Fibroblast of peridontal ligament (primary cell): ENCODE measurements at regions not wholly inside any gene's neighbourhood (a gene's known extent, or its start where the extent isn't known, plus 50 kb on each side); places are given as distances from the start of the nearest gene placed in this dataset.
"Not testable (repeated sequence)": the region's sequence is repeated elsewhere in the genome, so short reads cannot be mapped to it uniquely, and the experiment has no call there.

Experiments used
- DNase-seq: peaks from one replicate; pipeline ENCODE4 v3.0.0-alpha.2; 2010; ENCODE audit errors: extremely low read depth

DNA sequence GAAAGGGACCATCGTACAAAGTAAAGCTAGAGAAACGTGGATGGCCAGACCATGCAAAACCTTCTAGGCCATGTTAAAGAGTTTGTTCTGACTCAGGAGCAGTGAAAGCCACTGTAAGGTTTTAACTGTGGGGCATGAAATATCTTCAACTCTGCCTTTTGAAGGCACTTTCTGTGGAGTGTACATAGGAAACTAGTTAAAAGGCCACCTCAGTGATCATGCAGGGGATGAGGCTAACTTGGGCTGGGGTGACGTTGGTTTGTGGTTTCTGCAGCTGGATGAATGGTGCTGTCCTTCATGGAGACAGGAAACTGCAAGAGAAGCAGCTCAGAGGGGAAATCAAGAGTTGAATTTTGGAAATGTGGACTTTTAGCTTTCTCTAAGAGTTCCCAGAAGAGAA lies 190.7 kb downstream of the CDCA7 start:
- DNase-seq = peak; percentile 57

- no peak for DNase-seq
These were observed 192.8 kb downstream of the CDCA7 start for GRCh38 chr2:173547499-173547898.

GRCh38 chr2:173550143-173550542 lies 195.5 kb downstream of the CDCA7 start:
- DNase-seq = peak; percentile 90

GRCh38 chr2:173552531-173552930 lies 197.9 kb downstream of the CDCA7 start:
- no peak for DNase-seq

DNA sequence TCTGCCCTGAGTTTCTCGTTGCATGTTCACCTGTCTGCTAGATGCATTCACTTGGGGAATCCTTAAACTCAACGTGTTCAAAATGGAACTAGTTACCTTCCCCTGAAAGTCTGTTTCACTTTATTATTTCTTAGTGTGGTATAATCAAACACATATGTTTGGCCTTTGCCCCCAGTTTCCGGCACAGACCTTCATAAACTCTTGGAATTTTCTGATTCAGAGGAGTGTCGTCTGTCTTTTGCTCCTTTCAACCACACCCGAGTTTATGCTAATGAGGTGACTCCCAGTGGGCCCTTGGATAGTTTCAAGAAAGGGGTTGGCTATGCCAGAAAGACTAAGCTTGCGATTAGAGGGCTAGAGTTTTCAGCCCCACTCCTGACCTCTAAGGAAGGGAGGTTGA lies 198.9 kb downstream of the CDCA7 start:
- DNase-seq = peak; percentile 65

- peak; percentile 43 for DNase-seq
These were observed 201.2 kb downstream of the CDCA7 start for GRCh38 chr2:173555833-173556232.

GRCh38 chr2:173556816-173557215 lies 202.1 kb downstream of the CDCA7 start:
- no peak for DNase-seq

DNA sequence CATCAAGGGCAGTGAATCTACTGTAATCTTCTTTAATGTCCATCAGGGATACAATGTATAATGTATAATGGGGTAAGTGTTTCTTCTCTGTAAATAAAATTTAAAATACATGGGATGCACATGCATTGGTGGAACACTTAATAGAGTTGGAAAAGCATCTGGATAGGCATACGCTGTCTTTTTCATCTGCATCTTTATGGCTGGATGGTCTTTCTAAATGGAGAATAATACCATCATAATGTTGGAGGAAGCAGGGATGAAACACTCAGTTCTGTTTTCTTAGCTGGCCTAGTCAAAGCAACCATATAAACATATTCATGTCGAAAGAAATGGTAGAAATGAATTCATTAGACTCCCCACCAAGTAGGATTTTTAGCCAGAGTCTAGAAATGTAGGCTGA lies 202.8 kb downstream of the CDCA7 start:
- DNase-seq = no peak

- no peak for DNase-seq
These were observed 212.8 kb downstream of the CDCA7 start for GRCh38 chr2:173567493-173567892.

- no peak for DNase-seq
These were observed 213.4 kb downstream of the CDCA7 start for GRCh38 chr2:173568054-173568453.

- DNase-seq = peak; percentile 54
These were observed 216.5 kb downstream of the CDCA7 start for GRCh38 chr2:173571021-173571821.

- DNase-seq = no peak
These were observed 217.4 kb downstream of the CDCA7 start for GRCh38 chr2:173571887-173572680.

GRCh38 chr2:173572848-173573247 lies 218.2 kb downstream of the CDCA7 start:
- no peak for DNase-seq

DNA sequence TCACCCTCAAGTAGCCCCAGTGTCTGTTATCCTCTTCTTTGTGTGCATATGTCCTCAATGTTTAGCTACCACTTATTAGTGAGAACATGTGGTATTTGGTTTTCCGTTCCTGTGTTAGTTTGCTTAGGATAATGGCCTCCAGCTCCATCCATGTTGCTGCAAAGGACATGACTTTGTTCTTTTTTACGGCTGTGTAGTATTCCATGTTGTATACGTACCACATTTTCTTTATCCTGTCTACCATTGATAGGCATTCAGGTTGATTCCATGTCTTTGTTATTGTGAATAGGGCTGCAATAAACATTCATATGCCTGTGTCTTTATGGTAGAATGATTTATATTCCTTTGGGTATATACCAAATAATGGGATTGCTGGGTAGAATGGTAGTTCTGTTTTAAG lies 219.1 kb downstream of the CDCA7 start:
- not testable (repeated sequence) for DNase-seq

GRCh38 chr2:173574324-173575112 lies 219.8 kb downstream of the CDCA7 start:
- peak; percentile 57 for DNase-seq

DNA sequence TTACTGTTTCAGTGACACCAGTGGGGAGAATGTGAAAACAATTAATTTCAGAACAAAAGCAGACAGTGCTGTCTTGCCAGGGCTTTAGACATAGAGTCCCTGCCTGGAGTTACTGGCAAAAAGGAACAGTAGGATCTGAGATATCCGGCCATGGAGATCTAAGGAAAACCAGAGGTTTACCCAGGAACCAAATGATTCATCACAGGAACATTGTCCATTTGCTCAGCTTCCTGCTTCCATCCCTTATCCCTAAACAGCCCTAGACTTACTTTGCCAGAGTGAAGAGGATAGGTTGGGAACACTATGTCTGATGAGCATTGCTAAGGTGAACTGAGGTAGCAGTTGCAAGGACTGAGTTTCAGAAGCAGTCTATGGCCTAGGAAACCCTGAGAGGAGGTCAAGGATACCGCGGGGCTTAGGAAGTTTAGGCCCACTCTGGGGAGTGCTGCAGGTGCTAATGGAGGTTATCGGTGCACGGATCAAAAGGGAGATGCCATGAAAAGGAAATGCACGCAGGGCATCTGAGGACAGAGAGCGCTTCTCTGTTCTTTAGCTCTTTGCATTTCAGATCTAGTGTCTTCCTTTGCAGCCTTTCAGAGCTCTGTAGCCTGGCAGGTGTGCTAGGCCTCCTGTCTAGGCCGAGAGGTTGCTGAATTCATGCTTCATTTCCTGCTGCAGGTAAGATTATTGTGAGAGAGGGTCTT lies 223.9 kb downstream of the CDCA7 start:
- no peak for DNase-seq

GRCh38 chr2:173580351-173580750 lies 225.7 kb downstream of the CDCA7 start:
- no peak for DNase-seq

GRCh38 chr2:173580956-173581355 lies 226.3 kb downstream of the CDCA7 start:
- DNase-seq = peak; percentile 44

DNA sequence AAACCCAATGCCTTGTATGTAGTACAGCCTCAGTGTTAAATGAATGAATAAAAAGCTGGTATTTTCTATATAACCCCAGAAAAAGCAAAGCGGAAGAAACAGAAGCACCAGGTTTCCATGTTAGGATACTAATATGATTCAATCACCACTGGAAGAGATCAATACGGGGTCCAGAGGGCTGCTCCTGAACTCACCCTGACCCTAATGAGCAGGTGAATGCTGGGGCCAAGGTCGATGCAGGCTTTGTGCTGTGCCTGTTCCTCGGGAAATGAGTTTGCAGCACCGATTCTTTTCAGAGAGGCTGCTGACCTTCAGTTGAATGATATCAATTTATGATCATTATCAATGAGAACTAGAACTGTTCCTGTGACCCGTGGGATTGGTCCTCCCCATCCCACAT lies 228.5 kb downstream of the CDCA7 start:
- no peak for DNase-seq

DNA sequence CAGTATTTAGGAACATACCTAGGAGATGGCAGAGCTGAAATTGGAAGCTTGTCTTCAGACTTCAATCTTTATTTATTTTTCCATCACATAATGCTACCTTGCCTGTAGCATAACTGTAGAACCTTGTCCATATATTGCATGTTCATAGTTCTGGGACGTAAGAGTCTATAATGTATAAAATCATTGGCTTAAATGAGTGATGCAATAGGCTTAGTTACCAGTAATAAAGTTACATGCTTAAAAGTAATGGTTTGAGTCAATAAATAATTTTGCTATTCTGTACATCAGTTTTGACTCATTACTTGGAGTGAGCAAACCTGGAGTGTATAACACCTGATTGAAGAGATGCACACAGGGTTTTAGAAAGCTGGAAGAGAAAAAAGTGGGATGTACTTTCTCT lies 229.3 kb downstream of the CDCA7 start:
- DNase-seq = no peak

DNA sequence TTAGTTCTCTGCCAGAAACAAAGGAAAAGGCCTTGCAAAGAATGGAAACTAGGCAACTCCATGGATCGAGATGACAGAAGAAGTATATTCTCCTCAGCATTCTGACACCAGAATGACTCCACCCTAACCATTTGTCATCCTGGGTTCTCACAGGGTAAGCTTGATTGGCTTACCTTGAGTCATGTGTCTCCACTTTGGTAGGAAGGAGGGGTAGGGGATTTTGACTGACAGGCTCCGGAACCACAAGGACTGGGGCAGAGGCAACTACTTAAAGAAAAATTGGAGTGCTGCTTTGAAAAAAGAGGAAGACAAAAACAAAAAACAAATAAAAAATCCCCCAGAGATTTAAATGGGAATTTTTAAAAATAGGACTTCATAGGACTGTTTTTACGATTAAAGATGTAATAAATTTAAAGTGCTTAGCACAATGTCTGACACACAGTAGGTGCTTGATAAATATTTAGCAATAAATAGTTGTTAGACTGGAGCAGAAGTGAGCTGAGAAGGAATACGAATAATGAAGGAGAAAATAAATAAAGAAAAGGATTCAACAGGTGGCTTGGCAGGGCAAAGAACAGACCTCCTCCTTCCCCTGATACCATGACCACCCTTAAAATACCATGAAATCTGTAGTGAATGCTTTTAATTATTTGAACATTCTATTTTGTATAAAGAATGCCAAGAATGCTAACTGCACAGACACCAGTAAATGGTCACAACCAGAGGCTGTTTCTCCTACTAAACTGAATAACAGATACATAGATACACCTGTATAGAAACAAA lies 230.2 kb downstream of the CDCA7 start:
- no peak for DNase-seq
